Kidney epithelial cell (primary cell): ENCODE measurements at regions not wholly inside any gene's neighbourhood (a gene's known extent, or its start where the extent isn't known, plus 50 kb on each side); places are given as distances from the start of the nearest gene placed in this dataset.

Experiments used
- DNase-seq: peaks from one replicate; pipeline ENCODE4 v3.0.0-alpha.2; 2010; ENCODE audit warnings: low read depth
- H3K27me3 ChIP-seq: 2 replicates; pipeline ENCODE4 v1.6.0; 2011; ENCODE audit warnings: low read length; ENCODE audit not compliant: control insufficient read depth, insufficient read depth
- H3K36me3 ChIP-seq: 2 replicates; pipeline ENCODE4 v1.5.1; 2011; ENCODE audit warnings: low read length; ENCODE audit not compliant: control insufficient read depth, insufficient read depth
- H3K4me3 ChIP-seq: 2 replicates; pipeline ENCODE4 v1.5.1; 2011; ENCODE audit warnings: low read depth, mild to moderate bottlenecking, control low read depth, low read length
- TF ChIP-seq, protein P1 (sequence below): IDR thresholded peaks from 2 replicates; pipeline ENCODE4 v1.5.1; 2011; ENCODE audit warnings: mild to moderate bottlenecking, moderate library complexity, low read length, control low read depth, inconsistent platforms; ENCODE audit not compliant: insufficient read depth, poor library complexity, severe bottlenecking

DNA sequence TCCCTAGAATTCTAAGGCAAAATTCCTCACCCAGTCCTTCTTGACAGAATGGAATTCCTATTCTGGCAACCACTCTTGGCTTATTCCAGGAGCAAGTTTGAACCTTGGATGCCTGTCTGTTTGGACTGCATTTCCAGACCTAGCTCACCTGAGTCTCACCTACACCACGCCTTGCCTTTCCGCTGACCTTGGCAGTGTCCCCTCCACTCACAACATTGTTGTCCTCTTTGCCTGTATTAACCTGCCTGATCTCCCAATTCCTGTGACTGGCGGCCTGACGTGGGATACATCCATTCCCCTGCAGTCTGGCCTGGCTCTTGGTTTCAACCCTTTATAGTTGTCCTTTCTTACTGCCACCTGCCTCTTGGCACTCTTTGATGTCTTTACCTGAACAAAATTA lies 281.4 kb upstream of the SOX4 start:
- no peak overlapping the region for H3K4me3 ChIP-seq
- no peak for DNase-seq
- no peaks in the 10 kb centered on the region for H3K27me3 ChIP-seq
- H3K36me3 ChIP-seq = no peaks in the 10 kb centered on the region
- TF ChIP-seq, protein P1, sequence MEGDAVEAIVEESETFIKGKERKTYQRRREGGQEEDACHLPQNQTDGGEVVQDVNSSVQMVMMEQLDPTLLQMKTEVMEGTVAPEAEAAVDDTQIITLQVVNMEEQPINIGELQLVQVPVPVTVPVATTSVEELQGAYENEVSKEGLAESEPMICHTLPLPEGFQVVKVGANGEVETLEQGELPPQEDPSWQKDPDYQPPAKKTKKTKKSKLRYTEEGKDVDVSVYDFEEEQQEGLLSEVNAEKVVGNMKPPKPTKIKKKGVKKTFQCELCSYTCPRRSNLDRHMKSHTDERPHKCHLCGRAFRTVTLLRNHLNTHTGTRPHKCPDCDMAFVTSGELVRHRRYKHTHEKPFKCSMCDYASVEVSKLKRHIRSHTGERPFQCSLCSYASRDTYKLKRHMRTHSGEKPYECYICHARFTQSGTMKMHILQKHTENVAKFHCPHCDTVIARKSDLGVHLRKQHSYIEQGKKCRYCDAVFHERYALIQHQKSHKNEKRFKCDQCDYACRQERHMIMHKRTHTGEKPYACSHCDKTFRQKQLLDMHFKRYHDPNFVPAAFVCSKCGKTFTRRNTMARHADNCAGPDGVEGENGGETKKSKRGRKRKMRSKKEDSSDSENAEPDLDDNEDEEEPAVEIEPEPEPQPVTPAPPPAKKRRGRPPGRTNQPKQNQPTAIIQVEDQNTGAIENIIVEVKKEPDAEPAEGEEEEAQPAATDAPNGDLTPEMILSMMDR = no peak

DNA sequence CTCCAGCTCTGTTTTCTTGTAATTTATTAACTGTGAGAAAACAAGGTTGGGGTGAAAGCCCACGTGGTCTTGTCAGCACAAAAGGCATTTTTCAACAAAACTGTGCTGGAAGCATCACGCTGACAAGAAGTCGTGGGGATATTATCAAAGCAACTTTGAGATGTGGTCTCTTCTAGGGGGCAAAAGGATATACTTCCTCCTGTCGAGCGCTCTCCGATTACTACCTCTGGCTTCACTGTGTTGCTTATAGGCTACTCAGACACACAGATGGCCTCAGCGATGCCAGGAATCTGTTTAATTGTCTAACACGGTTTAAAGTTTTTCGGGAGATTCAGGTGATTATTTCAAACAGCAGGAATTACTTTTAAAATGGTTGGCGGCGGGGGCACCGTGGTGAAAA lies 275.9 kb upstream of the SOX4 start:
- TF ChIP-seq, protein P1 = no peak
- Histone ChIP-seq H3K27me3 (no peaks in the 10 kb centered on the region), H3K36me3 (no peaks in the 10 kb centered on the region), H3K4me3 (no peak overlapping the region)
- no peak for DNase-seq

DNA sequence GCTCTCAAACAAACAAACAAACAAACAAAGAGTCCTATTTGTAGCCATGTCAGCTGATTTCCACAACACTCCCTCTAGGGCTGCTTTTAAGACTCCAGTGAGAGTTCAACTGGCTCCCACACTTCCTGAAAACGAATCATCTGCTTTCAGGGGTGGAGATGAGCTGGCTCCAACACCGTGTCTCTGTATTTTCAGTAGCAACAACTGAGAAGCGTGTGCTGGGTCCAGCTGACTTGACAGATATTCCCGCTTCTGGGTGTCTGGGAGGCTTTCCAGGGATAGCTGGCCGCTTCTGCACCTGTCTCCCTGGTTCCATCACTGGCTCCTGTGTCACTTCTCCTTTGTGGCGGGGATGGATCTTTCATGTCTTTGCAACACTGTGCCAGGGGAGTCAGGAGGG lies 272.5 kb upstream of the SOX4 start:
- DNase-seq = no peak

DNA sequence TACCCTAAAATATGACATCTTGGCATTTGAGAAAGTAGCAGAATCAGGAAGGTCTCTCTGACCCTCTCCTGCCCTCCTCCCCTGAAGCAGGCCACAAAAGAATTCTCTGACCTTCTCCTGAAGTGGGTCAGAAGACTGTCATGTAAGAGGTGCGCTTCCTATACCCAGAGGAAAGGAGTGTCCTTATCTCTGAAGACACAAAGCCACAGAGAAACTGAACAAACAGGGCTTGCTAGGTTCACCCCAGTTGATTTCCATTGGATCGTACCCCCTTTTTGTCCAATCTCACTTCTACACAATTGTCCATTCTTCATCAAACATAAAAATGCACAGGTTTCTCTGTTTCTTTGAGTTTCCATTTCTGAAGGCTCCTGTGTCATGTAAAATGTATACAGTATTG lies 272.0 kb upstream of the SOX4 start:
- TF ChIP-seq, protein P1 = no peak
- DNase-seq = no peak

More for the DNA sequence above, 272.5 kb upstream of the SOX4 start:
- Histone ChIP-seq H3K27me3 (no peaks in the 10 kb centered on the region), H3K4me3 (no peak overlapping the region), H3K36me3 (no peaks in the 10 kb centered on the region)
- TF ChIP-seq, protein P1 = no peak

DNA sequence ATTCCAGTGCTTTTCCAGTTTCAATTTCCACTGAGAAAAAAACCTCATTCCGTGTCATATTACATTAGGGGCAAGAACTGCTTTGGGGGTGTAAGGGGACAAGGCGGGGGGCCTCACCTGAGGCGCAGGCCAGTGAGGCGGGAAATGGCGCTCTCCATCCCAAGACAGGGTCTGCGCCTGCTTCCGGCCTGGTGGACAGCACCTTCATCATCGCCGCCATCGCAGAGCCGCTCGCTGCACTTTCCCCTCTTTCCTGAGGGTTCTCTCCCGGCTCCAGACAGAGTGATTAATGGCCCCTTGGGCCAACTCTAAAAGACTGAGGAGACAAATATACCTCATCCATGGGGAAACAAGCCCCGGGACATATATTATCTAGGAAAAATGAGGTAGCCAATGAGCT lies 270.0 kb upstream of the SOX4 start:
- no peaks in the 10 kb centered on the region for H3K27me3 ChIP-seq
- no peak overlapping the region for H3K4me3 ChIP-seq
- TF ChIP-seq, protein P1 = no peak
- no peak for DNase-seq
- H3K36me3 ChIP-seq = no peaks in the 10 kb centered on the region

More for the DNA sequence above, 272.0 kb upstream of the SOX4 start:
- no peaks in the 10 kb centered on the region for H3K36me3 ChIP-seq
- H3K4me3 ChIP-seq = no peak overlapping the region
- no peaks in the 10 kb centered on the region for H3K27me3 ChIP-seq

DNA sequence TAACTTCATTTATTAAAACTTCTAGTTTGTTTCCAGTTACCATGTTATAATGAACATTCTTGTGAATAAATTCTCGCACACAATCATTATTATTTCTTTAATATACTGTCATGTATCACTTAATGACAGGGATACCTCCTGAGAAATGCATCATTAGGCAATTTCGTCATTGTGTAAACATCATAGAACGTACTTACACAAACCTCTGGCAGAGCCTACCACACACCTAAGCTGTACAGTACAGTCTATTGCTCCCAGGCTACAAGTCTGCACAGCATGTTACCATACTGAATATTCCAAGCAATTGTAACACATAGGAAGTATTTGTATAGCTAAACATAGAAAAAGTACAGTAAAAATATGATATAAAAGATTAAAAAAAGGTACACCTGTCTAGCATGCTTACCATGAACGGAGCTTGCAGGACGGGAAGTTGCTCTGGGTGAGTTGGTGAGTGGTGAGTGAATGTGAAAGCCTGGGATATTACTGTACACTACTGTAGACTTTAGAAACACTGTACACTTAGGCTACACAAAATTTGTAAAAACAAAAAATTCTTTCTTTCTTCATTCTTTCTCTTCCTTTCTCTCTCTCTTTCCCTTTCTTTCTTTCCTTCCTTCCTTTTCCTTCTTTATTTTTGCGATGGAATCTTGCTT lies 268.2 kb upstream of the SOX4 start:
- Histone ChIP-seq H3K4me3 (no peak overlapping the region), H3K36me3 (no peaks in the 10 kb centered on the region), H3K27me3 (no peaks in the 10 kb centered on the region)
- TF ChIP-seq, protein P1 = no peak
- DNase-seq = no peak
